ENCODE measurements at regions not wholly inside any gene's neighbourhood (a gene's known extent, or its start where the extent isn't known, plus 50 kb on each side); places are given as distances from the start of the nearest gene placed in this dataset.

GRCh38 chr6:170018936-170019817 is 267.8 kb downstream of the ERMARD start:
- Histone ChIP-seq H3K4me2 (ENCODE audit: low read length) (no peak overlapping the region), H3K27ac (ENCODE audit: low read depth, low read length) (no peak overlapping the region), H3K9me3 (ENCODE audit: insufficient read depth, low read depth, low read length) (no peaks in the 10 kb centered on the region), H3K36me3 (ENCODE audit: insufficient read depth, low read length) (no peaks in the 10 kb centered on the region), H3K79me2 (ENCODE audit: insufficient read depth, low read length) (no peaks in the 10 kb centered on the region), H3K27me3 (ENCODE audit: insufficient read depth, low read length) (no peaks in the 10 kb centered on the region), H4K20me1 (ENCODE audit: insufficient read depth, low read length) (no peaks in the 10 kb centered on the region), H3K4me3 (ENCODE audit: insufficient read depth, low read depth, low read length) (no peak overlapping the region), H3K4me1 (ENCODE audit: insufficient read depth, low read length) (no peaks in the 10 kb centered on the region), H3K9ac (ENCODE audit: low read length) (no peak overlapping the region), H2AFZ (ENCODE audit: low read depth, low read length) (no peak overlapping the region)
- Mint-ChIP-seq H3K36me3 (ENCODE audit: low read depth, unreplicated experiment) (no peaks in the 10 kb centered on the region), H3K27me3 (ENCODE audit: low read depth, unreplicated experiment) (peaks cover 19% of the 10 kb centered on the region), H3K4me1 (ENCODE audit: low read depth, unreplicated experiment) (no peaks in the 10 kb centered on the region), H3K9me3 (ENCODE audit: unreplicated experiment) (no peaks in the 10 kb centered on the region), H3K4me3 (ENCODE audit: unreplicated experiment) (peak overlapping the region; percentile 11), H3K27ac (ENCODE audit: unreplicated experiment) (no peak overlapping the region)
- DNase-seq (ENCODE audit: low read depth) (no peak), FAIRE-seq (no peak)
- TF ChIP-seq EZH2 (IDR thresholded peaks at IDR 0.05; ENCODE audit: insufficient read depth, low read length), result no peak
- TF ChIP-seq, protein P1, sequence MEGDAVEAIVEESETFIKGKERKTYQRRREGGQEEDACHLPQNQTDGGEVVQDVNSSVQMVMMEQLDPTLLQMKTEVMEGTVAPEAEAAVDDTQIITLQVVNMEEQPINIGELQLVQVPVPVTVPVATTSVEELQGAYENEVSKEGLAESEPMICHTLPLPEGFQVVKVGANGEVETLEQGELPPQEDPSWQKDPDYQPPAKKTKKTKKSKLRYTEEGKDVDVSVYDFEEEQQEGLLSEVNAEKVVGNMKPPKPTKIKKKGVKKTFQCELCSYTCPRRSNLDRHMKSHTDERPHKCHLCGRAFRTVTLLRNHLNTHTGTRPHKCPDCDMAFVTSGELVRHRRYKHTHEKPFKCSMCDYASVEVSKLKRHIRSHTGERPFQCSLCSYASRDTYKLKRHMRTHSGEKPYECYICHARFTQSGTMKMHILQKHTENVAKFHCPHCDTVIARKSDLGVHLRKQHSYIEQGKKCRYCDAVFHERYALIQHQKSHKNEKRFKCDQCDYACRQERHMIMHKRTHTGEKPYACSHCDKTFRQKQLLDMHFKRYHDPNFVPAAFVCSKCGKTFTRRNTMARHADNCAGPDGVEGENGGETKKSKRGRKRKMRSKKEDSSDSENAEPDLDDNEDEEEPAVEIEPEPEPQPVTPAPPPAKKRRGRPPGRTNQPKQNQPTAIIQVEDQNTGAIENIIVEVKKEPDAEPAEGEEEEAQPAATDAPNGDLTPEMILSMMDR (IDR thresholded peaks at IDR 0.05; ENCODE audit: insufficient read depth, low read depth, low read length), result no peak

- no peaks in the 10 kb centered on the region for H3K36me3 Mint-ChIP-seq (ENCODE audit: low read depth, unreplicated experiment)
- Histone ChIP-seq H3K9ac (ENCODE audit: low read length) (no peak overlapping the region), H3K27me3 (ENCODE audit: insufficient read depth, low read length) (no peaks in the 10 kb centered on the region), H3K27ac (ENCODE audit: low read depth, low read length) (no peak overlapping the region), H3K4me1 (ENCODE audit: insufficient read depth, low read length) (no peaks in the 10 kb centered on the region), H3K9me3 (ENCODE audit: insufficient read depth, low read depth, low read length) (no peaks in the 10 kb centered on the region), H3K4me3 (ENCODE audit: insufficient read depth, low read depth, low read length) (no peak overlapping the region), H4K20me1 (ENCODE audit: insufficient read depth, low read length) (no peaks in the 10 kb centered on the region), H3K36me3 (ENCODE audit: insufficient read depth, low read length) (no peaks in the 10 kb centered on the region), H2AFZ (ENCODE audit: low read depth, low read length) (no peak overlapping the region), H3K4me2 (ENCODE audit: low read length) (no peak overlapping the region), H3K79me2 (ENCODE audit: insufficient read depth, low read length) (no peaks in the 10 kb centered on the region)
- no peak for FAIRE-seq
- DNase-seq (ENCODE audit: low read depth), result no peak
- H3K4me3 Mint-ChIP-seq (ENCODE audit: unreplicated experiment), result no peak overlapping the region
- no peaks in the 10 kb centered on the region for H3K4me1 Mint-ChIP-seq (ENCODE audit: low read depth, unreplicated experiment)
- TF ChIP-seq EZH2 (IDR thresholded peaks at IDR 0.05; ENCODE audit: insufficient read depth, low read length), result no peak
- TF ChIP-seq, protein P1 (IDR thresholded peaks at IDR 0.05; ENCODE audit: insufficient read depth, low read depth, low read length), result no peak
- H3K27me3 Mint-ChIP-seq (ENCODE audit: low read depth, unreplicated experiment), result peaks cover 23% of the 10 kb centered on the region
- no peaks in the 10 kb centered on the region for H3K9me3 Mint-ChIP-seq (ENCODE audit: unreplicated experiment)
- H3K27ac Mint-ChIP-seq (ENCODE audit: unreplicated experiment), result peak overlapping the region; percentile 66
Measured at GRCh38 chr6:170018422-170018935, 267.1 kb downstream of the ERMARD start.

Measured in astrocyte (in vitro differentiated cells and primary cell).